GM19328 (cell line): ENCODE measurements at regions not wholly inside any gene's neighbourhood (a gene's known extent, or its start where the extent isn't known, plus 50 kb on each side); places are given as distances from the start of the nearest gene placed in this dataset.
"Not testable (repeated sequence)": the region's sequence is repeated elsewhere in the genome, so short reads cannot be mapped to it uniquely, and the experiment has no call there.

ENCODE experiments used
- ATAC-seq: cut with Tn5 transposase; IDR thresholded peaks from one replicate; pipeline ENCODE4 v1.9.1; 2021; ENCODE audit warnings: mild to moderate bottlenecking, moderate library complexity; ENCODE audit not compliant: unreplicated experiment

GRCh38 chr2:51990684-51991083 is 958.8 kb upstream of the NRXN1 start:
- ATAC-seq = no peak

- ATAC-seq = no peak
Observed at GRCh38 chr2:51986101-51986500, 954.2 kb upstream of the NRXN1 start.

GRCh38 chr2:51981783-51982182 is 949.9 kb upstream of the NRXN1 start:
- ATAC-seq = no peak

DNA sequence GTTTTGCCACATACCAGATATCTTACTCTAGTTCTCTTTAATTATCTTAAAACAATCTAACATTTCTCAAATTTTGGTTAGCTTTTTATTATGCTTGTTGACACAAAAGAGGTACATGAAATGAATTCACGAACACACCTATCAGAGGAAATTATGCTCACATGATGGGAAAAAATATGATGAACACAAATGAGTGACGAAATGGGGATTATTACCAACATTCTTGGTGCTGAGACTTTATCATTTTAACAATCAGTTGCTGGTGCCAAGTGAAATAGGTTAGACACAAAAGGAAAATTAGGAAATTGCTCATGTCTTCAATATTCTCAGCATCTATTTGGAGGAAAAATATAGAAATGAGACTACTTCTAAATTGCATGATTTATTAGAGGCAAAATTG is 944.7 kb upstream of the NRXN1 start:
- no peak for ATAC-seq

DNA sequence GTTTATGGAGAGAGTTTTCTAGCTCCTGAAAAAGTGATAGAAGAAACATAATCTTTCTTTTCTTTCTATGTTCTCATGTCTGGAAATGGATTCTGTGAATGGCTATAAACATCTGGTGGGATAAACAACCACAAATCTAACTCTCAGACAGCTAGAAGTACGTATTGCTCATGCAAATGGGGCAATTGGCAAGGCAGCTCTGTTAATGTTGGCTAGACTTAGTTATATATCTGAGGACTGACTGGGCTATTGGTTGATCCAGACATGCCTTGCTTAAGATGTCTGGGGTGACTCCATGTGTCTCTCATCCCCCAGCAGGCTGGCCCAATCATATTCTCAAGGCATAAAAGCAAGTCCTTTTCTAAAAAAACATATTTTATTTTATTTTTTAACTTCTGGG is 939.2 kb upstream of the NRXN1 start:
- ATAC-seq = no peak

DNA sequence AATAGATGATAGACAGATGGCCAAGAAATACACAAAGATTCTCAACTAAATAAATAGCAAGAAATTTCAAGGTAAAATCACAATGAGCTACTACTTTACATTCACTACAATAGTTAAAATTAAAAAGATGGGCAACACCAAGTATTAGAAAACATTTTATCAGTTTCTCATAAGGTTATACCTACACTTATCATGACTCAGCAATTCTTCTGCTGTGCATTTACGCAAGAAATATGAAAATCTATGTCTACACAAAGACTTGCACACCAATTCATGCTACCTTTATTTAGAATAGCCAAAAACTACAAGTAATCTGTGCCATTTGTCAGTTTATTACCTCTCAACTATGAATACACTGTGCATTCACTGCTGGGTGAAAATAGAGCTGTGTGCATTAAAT is 937.4 kb upstream of the NRXN1 start:
- no peak for ATAC-seq

GRCh38 chr2:51960841-51961335 is 929.0 kb upstream of the NRXN1 start:
- ATAC-seq = no peak

DNA sequence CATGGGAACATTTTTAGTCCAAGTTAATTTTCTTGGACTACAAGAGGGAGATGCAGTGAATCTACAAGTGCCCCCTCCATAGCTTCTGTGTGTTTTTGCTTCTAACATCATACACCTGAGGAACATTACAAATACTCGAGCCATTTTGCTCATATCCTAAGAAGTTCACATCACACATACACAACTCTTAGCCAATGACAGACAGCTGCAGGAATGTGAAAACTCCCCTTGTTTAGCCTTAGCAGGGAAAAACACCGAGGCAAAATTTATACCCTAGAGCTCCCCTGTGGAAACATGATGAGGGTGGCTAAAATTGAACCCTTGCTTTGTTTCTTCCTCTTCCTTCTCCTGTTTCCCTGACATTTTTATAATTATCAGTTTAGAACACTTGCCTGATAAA is 928.3 kb upstream of the NRXN1 start:
- ATAC-seq = no peak

DNA sequence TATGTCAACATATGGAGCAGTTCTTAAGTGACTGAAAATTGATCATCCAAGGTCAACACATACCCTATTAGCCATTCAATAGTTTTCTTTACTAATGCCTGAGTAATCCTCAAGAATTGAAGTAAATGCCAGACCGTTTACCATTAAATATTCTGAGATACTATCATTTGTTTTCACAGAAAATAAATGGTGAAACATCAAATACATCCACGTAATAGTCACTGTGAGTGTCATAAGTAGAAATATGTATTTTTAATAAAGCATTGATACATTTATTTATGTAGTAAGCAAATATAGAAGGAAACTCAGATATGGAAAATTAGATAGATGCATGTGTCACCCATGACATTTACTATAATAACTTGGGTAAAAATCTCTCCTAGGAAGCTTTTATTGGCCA is 927.8 kb upstream of the NRXN1 start:
- no peak for ATAC-seq

- ATAC-seq = no peak
Observed at GRCh38 chr2:51953931-51954330, 922.0 kb upstream of the NRXN1 start.

DNA sequence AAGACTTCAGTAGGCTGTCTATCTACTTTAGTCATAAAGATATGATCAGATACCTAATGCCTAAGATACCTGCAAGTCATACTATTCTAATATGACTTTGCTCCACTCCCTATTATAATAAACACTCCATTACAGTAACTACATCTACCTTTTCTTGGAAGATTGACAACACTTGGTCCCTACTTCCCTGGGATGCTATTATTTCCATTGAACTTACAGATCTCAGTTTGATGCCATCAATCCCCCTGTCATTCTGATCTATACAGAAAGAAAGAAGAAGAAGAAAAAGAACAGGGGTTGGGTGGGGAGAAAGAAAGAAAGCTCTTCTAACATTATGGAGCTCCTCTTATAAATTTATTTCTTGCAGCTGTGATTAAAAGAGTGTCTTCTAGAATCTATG is 889.1 kb upstream of the NRXN1 start:
- ATAC-seq = no peak

DNA sequence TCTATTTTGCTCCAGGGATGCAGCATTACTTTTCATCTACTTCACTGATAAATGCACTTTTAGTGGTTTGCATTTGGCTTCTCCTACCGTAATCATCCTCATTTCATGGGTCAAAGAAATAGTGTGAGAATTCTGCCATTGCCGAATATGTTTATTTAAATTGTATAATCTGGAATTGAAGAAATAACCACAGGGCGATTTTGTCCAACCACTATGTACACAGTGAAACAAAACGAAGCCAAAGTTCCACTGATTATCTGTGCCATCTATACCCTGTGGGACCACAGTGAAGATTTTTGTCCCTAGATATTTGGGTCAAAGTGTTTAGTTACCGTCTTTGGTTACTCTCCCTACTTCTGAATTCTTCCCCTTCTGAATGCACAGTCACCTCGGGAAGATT is 888.6 kb upstream of the NRXN1 start:
- no peak for ATAC-seq

DNA sequence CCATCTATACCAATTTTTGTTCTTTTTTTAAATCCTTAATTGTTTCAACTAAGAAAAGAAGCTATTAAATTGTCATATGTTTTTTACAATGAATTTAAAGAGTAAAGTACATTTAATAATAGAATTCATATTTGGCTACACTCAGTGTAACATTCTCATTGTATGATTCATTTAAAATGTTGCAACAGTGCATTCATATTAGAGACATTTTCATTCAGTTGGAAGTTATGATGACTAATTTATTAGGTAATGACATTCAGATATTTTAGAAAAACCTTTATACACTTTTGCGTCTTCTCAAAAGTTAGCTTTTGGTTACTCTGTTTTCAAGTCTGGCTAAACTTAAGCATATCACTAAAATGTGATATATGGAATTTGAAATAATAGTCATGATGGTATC is 887.5 kb upstream of the NRXN1 start:
- no peak for ATAC-seq

DNA sequence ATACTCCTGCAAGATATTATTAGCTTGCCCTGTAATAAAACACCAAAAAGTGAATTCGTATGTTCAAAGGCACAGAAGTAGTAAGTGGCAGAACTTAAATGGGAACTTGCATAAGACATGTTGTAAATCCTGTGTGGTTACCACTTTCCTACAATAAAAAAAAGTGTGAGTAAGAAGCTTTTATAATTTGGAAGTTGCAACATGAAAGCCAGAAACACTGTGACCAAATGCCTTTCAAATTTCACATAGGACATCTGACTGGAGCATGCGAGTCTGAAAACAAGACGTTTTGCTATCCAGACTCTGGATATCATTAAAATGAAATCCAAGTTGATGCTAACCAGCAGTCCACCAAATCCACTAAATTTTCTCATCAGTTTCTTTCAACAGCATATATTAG is 886.2 kb upstream of the NRXN1 start:
- no peak for ATAC-seq

GRCh38 chr2:51903728-51904127 is 871.8 kb upstream of the NRXN1 start:
- ATAC-seq = no peak

- no peak for ATAC-seq
Observed at GRCh38 chr2:51899643-51900042, 867.7 kb upstream of the NRXN1 start.

- not testable (repeated sequence) for ATAC-seq
Observed at GRCh38 chr2:51894584-51894983, 862.7 kb upstream of the NRXN1 start.

DNA sequence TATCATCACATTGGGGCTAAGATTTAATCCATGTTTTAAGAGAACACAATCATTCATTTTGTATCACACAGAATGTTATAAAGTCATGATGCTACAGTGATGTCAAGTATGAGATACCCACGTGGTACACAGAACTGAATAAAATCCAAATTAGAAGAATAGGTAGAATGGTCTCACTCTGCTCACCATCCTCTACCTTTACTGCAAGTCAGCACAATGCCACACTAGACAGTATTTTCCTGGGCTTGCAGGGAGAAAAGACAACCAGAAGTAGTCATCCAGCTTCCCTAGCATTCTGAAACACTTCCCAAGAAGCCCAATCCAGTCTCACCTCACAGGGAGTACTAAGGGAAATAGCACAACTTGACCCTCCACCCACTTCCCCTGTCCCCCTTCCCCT is 856.2 kb upstream of the NRXN1 start:
- no peak for ATAC-seq

DNA sequence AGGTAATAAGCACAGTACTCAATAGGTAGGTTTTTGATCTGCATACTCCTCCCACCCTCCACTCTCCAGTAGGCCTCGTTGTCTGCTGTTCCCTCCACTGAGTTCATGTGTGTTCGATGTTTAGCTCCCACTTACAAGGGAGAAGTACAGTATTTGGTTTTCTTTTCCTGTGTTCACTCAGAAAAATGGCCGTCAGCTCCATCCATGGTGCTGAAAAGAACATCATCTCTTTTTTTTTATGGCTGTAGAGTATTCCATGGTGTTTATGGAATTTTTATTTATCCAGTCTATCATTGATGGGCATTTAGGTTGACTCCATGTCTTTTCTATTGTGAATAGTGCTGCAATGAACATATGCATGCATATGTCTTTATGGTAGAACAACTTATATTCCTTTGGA is 849.7 kb upstream of the NRXN1 start:
- no peak for ATAC-seq

GRCh38 chr2:51880153-51880552 is 848.2 kb upstream of the NRXN1 start:
- ATAC-seq = no peak

- no peak for ATAC-seq
Observed at GRCh38 chr2:51866361-51866760, 834.4 kb upstream of the NRXN1 start.

- no peak for ATAC-seq
Observed at GRCh38 chr2:51859260-51859659, 827.3 kb upstream of the NRXN1 start.

DNA sequence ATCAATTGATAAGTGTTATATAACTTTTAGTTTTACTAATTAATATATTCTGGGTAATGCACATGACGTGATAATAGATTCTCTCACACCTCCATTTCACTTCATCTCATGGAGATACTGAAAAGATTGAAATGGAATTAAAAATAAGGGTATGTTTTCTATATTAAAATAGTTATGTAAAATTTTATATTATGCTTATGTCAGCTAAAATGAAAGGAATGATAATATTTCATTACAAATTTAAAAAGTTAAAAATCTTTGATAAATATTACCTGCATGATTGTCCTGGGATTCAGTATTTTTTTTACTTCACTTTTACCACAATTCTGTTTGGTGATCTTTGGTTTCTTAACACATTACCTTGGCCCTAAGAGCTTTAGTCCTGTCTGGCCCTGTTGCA is 823.8 kb upstream of the NRXN1 start:
- no peak for ATAC-seq

- ATAC-seq = no peak
Observed at GRCh38 chr2:51846796-51847195, 814.9 kb upstream of the NRXN1 start.
